HG03575 (cell line): ENCODE measurements at regions not wholly inside any gene's neighbourhood (a gene's known extent, or its start where the extent isn't known, plus 50 kb on each side); places are given as distances from the start of the nearest gene placed in this dataset.

ENCODE experiments used
- ATAC-seq: cut with Tn5 transposase; IDR thresholded peaks from one replicate; pipeline ENCODE4 v1.9.1; 2021; ENCODE audit not compliant: unreplicated experiment, insufficient number of reproducible peaks, low FRiP score; ENCODE audit errors: extremely low read depth

GRCh38 chr11:32253706-32254105 lies 162.8 kb downstream of the RCN1 start:
- no peak for ATAC-seq

GRCh38 chr11:32255841-32256240 lies 165.0 kb downstream of the RCN1 start:
- no peak for ATAC-seq

DNA sequence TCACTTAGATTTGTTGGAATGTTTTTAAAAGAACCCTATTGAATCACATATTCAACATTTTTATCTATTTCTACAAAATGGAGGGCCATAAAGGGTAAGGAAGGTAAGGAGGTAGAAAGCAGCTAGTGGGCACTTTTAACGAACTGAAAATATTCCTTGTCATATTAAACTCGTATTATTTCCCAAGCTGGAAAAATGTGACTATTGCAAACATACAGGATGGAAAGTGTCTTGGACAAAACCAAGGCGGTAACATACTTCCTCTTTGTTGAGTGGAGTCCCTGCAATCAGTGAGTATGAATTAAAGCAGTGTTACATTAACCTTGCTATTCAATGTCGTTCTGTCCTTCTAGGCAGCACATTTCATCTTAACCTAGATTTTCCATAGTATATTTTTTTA lies 165.6 kb downstream of the RCN1 start:
- no peak for ATAC-seq

GRCh38 chr11:32259641-32260081 lies 168.8 kb downstream of the RCN1 start:
- ATAC-seq = peak; percentile 88

GRCh38 chr11:32262367-32262766 lies 171.5 kb downstream of the RCN1 start:
- ATAC-seq = no peak

- no peak for ATAC-seq
These were observed 169.4 kb downstream of the WT1 start for GRCh38 chr11:32265911-32266310.

- no peak for ATAC-seq
These were observed 168.7 kb downstream of the WT1 start for GRCh38 chr11:32266601-32267000.

- ATAC-seq = no peak
These were observed 167.6 kb downstream of the WT1 start for GRCh38 chr11:32267679-32268187.

- ATAC-seq = no peak
These were observed 161.4 kb downstream of the WT1 start for GRCh38 chr11:32273931-32274330.

DNA sequence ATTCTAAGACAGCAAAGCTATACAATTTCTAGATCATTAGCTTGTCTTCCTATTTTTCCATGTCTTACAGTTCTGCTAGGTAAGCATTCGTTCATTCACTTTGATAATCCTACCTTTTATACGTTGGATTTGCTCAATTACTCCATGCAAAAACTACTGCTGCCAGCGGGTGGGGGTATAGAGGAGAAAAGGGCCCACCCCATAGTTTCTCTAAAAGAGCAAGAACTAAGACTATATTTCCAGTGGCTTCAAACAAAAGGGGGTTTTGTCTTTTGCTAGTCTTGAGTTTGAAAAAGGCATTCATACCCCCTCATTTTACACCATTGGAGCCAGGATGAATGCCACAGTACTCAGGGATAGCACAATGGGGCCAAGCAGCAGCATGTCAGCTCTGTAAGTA lies 155.7 kb downstream of the WT1 start:
- no peak for ATAC-seq

- ATAC-seq = no peak
These were observed 155.0 kb downstream of the WT1 start for GRCh38 chr11:32280339-32280738.

GRCh38 chr11:32288276-32288675 lies 147.1 kb downstream of the WT1 start:
- ATAC-seq = no peak

DNA sequence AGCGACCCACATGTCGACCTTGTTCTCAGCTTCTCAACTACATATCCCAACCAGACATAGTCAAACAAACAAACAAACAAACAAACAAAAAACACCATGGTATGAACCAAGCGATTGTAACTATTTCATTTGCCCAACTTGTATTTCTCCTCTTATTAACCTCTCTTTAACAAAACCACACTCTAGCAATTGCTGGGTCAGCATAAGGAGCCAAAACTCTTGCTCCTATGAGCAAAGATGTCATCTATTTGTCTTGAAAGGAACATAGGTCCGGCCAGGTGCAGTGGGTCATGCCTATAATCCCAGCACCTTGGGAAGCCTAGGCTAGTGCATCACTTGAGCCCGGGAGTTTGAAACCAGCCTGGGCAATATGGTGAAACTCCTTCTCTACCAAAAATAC lies 145.6 kb downstream of the WT1 start:
- no peak for ATAC-seq

DNA sequence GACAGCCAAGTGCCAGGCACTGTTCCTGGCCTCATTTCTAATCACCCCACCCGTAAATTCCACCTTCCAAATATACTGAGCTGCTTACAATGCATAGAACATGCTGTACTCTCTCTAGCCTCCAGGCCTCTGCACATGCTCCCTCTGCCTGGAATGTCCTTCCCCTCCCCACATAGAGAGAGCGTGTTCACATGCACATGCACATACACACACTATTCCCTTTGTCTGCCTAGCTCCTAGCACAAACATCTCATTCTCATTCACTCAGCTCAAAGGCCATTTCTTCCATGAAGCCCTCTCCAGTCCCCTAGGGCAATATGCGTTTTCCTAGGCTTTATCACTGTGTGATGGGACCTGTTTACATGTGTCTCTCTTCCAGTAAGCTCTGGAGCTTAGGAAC lies 144.6 kb downstream of the WT1 start:
- ATAC-seq = no peak

DNA sequence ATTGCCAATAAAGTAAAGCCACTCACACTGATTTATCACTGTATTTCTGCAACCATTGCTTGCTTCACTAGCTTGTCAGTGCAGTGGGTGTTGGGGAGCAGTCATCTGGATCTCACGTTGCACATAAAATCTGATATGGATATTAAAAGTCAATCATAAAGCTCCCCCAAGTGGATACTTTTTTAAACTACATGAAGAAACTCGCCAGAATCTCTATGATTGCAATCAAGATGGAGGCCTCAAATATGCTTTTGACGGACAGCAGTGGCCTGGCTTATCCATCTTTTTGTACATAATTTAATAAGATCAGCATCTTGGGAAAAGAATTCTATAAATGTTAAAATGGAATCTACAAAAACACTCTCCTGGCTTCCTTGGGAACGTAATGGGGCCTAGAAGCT lies 137.7 kb downstream of the WT1 start:
- no peak for ATAC-seq

GRCh38 chr11:32302826-32303225 lies 132.5 kb downstream of the WT1 start:
- ATAC-seq = no peak

GRCh38 chr11:32304521-32304920 lies 130.8 kb downstream of the WT1 start:
- ATAC-seq = no peak

- ATAC-seq = no peak
These were observed 129.9 kb downstream of the WT1 start for GRCh38 chr11:32305460-32305859.

DNA sequence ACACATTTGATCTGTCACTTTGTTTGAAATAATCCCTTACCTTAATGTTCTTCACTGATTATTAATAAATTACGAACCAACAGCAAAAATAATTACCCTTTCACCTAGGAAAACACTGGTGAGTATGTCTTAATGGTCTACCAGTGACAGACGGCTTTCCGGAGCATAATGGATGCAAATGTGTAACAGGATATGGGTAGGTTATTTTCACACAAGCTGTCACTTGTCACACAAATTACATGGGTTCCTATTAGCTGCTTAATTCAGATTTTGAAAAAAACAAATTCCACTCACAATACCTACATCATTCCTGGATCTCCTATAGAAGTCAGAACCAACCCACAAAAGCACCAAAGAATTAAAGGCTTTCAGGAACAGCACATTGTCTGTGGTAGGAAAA lies 127.9 kb downstream of the WT1 start:
- no peak for ATAC-seq

- ATAC-seq = no peak
These were observed 127.4 kb downstream of the WT1 start for GRCh38 chr11:32307913-32308312.

GRCh38 chr11:32309530-32310213 lies 125.7 kb downstream of the WT1 start:
- no peak for ATAC-seq
